NCI-H510A (cell line): ENCODE measurements at regions not wholly inside any gene's neighbourhood (a gene's known extent, or its start where the extent isn't known, plus 50 kb on each side); places are given as distances from the start of the nearest gene placed in this dataset.

ENCODE experiments used
- DNase-seq: peaks from one replicate; lab custom pipeline; 2025; lab: John Stamatoyannopoulos, UW

DNA sequence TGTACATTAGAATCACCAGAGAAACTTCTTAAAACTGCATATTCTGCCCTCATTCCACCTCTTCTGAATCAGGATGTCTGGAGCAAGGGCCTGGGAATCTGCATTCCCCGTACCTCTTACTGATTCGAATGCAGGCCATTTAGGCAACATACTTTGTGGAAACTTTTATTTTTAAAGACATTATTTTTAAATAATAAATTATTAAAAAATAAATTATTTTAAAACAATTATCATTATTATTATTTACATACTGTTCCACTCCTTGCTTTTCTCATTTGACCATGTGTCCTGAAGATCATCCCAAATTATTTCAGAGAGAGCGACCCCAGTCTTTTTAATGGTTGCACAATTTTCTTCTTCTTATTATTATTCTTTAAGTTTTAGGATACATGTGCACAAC is 336.6 kb upstream of the TBC1D5 start:
- no peak for DNase-seq

DNA sequence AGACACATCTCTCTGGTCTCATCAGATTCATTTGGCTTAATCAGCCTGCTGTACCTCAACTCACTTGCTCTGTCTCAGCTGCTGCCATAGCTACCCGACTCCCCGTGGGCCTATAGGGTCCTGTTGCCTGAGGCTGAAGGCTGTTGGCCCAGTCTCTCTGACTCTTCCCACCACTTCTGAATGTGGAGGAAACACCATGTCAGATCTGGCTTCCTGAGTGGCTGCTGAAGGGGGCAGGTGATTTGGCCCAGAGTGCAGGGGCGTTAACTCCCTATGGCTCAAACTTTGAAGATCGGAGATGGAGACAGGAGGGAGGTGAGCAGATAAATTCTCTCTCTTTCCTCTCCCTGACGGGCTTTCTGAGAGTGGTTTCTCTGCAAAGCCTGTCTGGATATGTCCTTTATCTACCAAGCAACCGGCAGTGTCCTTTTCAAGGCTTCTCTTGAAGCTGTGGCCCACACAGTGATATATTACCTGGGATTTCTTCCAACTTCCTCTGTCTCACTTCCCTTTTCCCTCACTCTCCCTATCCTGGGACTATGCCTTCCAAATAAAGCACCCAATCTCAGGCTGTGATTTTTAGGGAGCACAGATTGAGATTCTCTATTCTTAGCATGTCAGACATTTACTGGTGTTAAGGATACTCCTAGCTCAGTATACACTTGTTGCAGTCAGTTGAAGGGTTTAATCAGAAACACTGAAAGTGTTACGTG is 334.9 kb upstream of the TBC1D5 start:
- DNase-seq, result no peak

DNA sequence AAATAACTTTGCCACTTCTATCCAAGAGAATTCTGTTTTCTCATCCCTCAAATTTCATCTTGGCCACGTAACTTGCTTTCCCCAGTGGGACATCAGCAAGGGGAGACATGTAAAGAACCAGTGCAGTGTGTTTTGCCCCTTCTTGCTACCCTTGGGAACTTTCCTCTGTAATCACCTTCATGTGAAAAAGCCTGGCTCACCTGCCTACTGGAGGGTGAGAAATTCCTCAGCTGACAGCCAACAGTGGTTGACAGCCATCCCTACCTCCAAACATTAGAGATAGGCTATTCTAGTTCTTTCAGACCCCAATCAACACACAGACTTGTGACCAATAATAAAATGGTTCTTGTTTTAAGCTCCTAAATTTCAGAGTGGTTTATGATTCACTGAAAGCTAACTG is 333.9 kb upstream of the TBC1D5 start:
- DNase-seq, result no peak

DNA sequence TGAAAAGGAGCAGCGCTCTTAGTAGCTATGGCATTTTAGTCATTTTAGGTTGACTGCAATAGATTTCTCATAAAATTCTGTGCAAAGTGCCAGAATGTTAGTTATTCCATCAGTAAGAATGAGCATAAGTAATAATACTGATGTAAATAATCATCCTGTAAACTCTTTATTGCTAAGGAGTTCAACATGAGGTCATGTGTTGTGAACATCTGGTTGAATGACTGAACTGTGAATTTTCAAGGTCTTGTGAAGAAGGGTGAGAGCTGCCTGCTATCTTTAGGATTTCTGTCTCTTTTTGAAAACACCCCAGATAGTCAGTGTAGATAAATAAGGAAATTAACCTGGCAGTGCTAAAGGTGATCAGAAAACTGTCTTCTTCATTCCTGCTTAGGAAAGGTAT is 333.4 kb upstream of the TBC1D5 start:
- DNase-seq, result no peak

DNA sequence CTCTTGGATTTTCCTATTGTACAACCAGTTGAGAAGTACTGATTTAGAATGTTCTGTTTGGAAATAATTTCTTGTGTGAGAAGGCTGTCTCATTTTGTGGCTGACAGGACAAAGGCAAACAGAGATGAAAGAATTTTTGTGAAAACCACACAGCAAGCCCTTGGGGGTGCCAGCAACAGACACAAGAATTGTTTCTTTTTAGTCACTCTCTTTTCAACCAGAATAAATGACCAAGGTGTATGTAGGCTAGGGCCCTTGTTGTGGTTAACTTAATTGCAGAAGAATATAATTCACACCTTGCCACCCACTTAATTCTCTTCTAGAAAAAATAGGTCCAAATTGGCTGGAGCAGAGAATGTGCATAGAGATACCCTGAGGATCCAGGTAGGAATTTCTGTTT is 329.4 kb upstream of the TBC1D5 start:
- DNase-seq, result no peak

DNA sequence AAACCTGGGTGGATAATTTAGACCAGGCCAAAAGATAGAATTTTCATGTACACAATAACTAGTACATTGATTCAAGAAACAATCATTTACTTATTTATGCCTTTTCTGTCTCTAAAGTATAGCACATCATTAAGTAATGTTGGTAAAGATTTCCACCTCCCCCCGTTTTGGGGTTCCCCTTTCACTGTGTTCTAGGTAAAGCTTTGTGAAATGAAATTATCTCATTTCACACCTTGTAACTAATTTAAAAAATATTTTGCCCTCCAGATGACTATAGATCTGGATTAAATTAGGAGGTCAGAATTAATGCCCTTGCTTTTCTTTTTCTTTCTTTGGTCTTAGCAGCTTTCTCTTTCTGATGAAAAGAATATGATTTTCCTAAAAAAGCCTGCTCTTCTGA is 328.5 kb upstream of the TBC1D5 start:
- DNase-seq, result no peak

DNA sequence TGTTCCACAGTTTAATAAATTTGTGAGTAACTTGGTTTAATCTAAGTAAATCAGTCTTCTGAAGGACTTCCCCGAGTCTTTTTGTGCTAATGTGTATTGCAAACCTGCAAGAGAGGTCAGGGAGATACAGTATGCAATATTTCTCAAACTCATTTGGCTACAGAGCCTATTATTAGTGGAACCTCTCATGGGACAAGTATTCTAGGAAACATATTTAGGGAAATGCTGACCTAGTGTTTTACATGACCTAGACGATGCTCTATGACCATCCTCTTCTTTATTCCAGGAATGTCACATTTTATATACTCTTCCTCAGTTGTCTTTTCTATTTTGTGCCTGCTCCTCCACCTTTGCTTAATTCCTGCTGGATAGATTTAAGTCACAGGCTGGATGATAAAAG is 327.8 kb upstream of the TBC1D5 start:
- DNase-seq, result no peak

DNA sequence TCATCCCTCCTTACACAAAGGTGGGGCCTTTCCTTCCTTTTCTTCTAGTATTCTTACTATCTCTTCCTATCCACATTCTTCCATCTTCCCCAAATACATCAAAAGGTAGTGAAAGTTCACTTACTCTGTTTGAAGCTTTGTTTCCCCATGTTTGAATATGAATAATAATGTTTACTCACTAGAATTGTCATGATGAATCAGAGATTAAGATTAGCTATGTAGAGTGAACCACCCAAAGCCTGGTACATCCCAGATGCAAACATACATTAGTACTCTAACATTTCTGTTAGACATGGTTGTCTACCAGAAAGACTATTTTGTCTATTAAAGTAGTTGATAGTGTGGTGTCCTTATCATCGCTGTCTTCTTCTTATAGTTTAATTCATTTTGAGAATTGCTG is 327.1 kb upstream of the TBC1D5 start:
- no peak for DNase-seq

DNA sequence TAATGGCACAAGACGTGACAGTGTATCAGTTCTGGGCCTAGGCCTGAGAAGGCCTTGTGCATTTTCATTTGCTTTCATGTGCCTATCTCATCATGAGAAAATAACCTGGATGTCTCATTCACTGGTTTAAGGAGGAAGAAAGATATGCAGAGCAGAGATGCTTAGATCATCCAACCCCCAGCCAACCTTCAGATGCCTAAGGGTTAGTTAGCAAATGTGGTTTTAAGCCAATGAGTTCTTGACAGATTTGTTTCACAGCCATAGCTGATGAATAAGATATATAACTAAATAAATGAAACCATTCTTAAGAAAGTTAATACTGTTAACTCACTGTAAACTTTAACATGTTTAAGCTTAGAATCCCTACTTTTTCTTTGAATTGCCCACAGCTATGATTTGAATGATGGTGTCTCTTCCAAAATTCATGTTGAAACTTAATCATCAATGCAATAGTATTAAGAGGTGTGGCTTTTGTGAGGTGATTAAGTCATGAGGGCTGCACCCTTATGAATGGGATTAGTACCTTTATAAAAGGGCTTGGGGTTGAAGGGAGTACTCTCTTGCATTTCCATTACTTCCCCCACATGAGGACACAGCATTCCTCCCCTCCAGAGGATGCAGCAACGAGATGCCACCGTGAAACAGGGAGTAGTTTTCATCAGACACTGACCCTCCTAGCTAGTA is 324.6 kb upstream of the TBC1D5 start:
- no peak for DNase-seq

DNA sequence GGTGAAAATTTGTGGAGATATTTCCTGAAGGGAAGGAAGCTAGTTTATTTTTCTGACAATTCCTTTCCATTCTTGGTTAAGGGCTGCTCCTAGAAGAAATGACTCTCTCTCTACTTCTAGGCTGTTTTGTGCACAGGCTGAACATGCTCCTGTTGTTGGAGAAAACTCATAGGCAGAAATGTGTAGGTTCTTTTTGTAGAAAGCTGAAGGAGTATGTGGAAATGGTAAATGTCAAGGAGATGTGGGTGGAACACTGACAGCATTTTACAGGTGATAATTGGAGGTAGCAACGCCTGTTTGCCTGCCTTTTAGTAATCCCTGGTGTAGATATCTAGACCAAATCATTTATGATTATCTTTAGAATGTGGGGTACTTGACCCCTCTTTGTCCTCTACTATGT is 322.2 kb upstream of the TBC1D5 start:
- DNase-seq, result no peak

DNA sequence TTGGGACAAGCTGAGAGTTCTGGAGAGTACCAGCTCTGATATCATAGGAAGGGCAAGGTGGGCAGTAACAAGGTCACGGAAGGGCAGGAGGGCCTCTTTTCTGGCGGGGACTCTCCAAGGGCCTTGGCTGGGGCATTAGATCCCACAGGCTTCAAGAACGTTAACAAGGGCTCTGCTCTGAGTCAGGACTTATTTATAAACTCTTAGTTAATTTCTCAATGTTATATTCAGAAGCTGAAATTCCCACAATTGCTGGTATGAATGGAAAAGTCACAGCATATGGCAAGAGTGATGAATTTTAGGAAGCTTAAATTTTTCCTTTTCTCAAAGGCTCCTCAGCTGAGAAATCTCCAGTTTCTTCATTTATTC is 320.2 kb upstream of the TBC1D5 start:
- DNase-seq, result no peak

DNA sequence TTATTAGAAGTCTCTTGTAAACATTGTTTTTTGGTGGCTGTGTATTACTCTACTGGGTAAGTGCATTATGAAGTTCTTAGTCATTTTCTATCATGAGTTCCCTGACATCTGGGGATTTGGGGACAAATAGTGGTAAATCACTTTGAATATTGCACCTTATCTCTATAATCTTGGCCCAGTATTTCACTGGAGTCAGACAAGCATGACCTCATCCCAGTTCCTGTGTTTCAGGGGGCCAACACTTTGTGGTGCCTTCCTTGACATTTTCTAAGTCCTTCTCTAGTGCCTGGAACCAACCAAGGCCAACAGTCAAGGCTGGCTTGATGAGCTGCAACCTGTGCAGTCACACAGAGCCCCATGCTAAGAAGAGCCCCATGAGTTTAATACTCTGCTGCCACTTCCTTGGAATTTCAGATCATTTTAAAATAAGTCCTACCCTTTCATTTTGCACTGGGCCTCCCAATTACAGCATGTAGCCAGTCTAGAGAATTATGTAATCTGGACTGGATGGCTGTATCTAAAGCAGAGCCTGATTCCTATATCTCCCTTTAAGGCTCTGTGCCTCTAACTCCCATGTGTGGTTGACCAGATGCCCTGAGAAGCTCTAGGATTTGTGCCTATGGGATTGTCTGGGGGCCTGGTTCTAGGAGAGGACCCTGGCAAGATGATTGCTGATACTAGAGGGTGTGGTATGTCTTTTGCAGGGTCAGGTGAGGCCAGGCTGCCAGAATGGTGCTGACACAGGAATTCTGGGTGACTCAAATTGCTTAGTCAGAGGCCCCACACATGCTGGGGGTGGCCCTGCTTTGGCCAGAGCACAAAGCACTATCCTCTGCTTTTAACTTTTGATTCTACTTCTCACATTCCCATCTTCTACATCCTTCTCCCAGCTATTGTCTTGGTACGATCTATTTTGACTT is 319.6 kb upstream of the TBC1D5 start:
- DNase-seq, result no peak

DNA sequence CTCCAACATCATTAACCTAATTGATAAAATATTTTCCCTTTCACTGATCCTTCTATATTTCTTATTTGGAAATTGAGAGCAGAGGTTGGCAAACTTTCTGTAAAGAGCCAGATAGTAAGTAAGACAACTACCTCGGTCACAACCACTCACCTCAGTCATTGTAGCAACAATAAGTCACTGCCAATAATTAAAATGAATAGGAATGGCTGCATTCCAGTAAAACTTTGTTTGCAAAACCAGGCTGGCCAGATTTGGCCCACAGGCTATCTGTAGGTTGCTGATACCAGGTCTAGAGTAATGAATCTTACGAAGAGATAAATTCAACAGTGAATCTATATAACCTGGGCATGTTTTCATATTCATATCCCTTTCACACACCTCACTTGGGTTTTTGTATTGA is 316.2 kb upstream of the TBC1D5 start:
- no peak for DNase-seq

DNA sequence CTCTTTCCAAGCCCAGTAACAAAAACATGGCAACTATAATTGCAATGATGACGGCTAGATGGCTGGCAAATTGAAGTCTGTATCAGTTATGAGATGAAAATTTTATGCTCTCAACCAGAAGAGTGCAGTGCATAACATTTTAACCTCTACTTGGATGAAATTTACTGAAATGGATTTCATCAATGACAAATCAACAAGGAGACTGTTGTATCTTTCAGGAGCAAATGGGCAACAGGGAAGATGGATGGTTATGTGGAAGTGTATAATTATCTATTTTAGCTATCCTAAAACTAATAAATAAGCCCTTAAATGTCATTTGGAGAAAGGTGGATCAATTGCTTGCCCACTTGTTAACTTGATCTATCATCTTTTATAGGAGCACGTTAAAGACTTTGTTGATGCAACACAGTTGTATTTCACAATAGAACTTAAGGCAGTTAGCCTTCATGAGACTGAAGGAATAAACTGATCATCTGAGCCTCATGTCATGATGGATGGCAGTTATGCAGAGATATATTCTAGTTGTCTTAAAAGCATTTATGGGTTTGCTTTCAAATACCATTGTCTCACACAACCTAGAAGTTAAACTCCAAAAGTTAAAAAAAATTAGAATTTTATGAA is 315.1 kb upstream of the TBC1D5 start:
- DNase-seq, result no peak

DNA sequence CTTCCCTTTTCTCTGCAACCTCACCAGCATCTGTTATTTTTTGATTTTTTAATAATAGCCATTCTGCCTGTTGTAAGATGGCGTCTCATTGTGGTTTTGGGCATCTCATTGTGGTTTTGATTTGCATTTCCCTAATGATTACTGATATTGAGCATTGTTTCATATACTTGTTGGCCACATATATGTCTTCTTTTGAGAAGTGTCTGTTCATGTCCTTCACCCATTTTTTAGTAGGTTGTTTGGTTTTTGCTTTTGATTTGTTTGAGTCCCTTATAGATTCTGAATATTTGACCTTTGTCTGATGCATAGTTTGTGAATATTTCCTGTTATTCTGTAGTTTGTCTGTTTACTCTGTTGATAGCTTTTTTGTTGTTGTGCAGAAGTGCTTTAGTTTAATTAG is 312.2 kb upstream of the TBC1D5 start:
- no peak for DNase-seq

DNA sequence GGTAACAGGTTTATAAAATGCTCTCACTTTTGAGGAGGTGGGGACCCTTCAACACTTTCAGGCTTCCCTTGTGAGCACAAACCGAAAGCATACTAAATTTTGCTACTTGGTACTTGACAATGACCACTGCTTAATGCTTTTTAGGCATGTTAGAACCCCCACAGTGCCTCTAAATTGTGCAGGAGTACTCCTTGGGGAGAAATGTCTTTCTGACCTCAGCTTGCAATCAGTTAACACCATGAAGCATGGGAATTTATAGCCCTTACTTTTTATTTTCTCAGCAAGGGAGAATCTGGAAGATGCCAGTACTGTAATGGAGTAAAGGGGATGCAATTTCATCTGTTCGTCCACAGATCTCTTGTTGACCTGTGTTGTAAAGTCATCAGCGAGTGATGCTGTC is 308.9 kb upstream of the TBC1D5 start:
- no peak for DNase-seq

DNA sequence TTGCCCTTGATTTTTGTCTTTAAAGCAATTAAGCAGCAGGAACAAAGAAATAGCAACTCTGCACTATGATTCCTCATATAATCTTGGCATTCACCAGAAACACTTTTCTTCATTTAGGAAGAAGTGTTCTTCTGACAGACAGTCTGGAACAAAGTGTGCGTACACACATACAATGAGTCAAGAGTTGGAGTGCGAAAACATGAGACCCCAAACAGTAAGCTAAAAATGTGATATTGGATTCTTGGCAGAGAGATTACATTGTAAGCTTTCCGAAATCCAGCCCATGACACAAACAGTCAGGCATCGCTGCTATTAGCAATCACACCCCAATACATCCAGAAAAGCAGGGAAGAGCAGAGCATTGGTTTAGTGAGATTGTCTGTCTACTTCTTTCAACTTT is 306.7 kb upstream of the TBC1D5 start:
- DNase-seq, result no peak

DNA sequence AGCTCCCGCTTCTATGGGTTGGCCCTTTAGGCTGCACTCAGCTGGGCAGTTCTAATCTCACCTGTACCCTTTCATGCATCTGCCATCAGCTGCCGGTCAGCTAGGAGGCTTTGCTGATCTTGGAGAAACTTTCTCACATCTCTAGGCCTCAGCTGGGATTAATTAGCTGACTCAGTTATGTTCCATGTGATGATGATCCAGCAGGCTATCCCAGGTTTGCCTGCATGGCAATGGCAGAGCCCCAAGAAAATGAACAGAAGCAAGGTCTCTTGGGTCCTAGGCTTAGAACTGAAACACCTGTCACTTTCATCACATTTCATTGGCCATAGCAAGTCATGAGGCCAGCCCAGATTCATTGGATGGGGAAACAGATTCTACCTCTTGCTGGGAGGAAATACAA is 304.6 kb upstream of the TBC1D5 start:
- DNase-seq, result no peak

DNA sequence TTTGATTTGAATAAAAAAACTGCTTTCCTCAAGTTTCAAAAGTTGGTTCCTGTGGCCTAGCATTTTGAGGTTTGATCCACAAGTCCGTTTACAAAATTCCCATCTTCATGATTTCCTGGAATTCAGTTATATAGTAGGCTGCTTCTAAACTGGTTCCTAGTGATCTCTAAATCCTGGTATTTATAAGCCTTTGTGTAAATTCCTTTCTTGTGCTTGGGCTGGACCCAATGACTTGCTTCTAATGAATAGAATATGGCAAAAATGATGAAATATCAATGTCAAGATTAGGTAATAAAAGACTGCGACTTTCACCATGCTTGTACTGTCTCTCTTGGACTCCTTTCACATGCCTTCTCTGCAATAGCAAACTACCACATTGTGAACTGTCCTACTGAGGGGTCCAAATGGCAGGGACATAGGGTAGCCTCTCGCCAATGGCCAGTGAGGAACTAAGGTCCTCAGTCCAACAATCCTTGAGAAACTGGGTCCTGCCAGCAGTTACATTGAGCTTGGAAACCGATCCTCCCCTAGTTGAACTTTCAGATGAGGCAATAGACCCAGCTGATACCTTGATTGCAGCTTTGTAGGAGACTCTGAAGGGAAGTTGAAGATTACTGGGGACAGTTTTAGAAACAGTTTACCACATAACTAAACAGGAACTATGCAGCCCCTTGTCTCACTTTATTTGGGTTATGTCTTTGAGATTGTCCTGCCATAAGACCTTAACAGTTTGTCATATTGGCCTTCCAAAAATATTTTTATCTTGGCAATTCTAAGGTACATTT is 303.9 kb upstream of the TBC1D5 start:
- no peak for DNase-seq

DNA sequence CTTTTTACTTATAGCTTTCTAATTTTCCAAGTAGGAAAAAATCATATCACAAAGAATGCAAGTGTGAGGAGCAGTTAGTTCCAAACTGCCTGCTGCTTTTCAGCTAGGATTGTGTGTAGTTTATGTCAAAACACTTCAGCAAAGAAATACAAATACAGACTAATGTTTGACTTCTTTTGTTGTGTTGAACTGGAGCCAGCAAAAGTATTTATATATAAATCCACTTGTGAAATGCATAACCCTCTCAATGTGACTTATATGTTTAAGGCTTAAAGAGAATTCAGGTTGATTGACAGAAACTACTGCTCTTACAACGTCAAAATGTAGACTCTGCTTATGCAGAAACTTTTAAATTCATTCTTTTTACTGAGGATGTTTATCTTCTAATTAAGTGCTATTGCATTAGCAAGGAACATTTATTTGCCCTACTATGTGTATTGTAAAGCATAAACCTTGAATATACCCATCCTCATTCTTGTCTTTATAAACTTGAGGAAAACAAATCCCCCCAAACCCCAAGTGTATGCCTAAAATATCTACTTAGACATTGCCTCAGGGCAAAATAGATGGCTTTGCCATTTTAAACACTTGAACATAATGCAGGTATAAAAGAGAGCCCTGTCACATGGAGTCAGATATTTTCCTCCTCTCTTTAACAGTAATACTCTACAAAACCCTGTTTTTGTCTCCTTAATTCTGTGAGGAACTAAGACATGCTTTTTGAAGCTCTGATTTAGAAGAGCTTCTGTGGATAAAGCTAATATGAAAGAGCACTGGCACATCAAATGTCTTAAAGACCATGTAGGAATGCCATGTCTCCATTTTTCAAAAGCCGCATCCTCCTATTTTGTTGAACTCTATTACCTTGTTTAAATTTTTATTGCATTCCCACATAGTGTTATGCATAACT is 302.8 kb upstream of the TBC1D5 start:
- peak; percentile 8 for DNase-seq

DNA sequence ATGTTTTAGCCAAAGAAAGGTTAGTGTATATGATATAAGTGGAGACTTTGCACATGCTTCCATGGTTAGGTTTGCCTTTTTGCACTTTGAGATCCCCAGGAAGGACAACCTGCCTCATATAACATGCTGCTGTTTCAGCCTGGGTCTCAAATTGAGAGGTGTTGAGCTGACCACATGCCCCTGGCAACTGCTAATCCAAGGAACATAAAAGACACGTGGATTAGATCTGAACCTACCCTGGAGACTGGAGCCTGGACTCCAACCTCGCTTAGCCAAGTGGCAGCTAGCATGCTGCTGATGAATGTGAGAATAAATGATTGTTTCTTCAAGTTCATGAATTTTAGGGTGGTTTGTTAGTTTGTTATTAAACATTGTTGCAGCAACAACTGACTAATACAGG is 301.8 kb upstream of the TBC1D5 start:
- DNase-seq, result no peak
